Testis (tissue), 2 donors: ENCODE measurements at regions not wholly inside any gene's neighbourhood (a gene's known extent, or its start where the extent isn't known, plus 50 kb on each side); places are given as distances from the start of the nearest gene placed in this dataset.
"Not testable (repeated sequence)": the region's sequence is repeated elsewhere in the genome, so short reads cannot be mapped to it uniquely, and the experiment has no call there.

ENCODE experiments used
- DNase-seq: peaks from one replicate; pipeline ENCODE4 v3.0.0-alpha.2; 2019
- H3K27ac ChIP-seq, 2 donors: fragments of 200-600 bp; sonication (generic); one replicate each; pipeline ENCODE4 v1.5.1; 2019
- H3K27me3 ChIP-seq: fragments of 200-600 bp; sonication (generic); one replicate; pipeline ENCODE4 v1.5.1; 2019
- H3K36me3 ChIP-seq: fragments of 200-600 bp; sonication (generic); one replicate; pipeline ENCODE4 v1.5.1; 2017; ENCODE audit warnings: low read depth; ENCODE audit errors: missing control alignments
- H3K4me1 ChIP-seq: fragments of 200-600 bp; sonication (generic); one replicate; pipeline ENCODE4 v1.5.1; 2019
- H3K4me3 ChIP-seq, 2 donors: fragments of 200-600 bp; sonication (generic); one replicate each; pipeline ENCODE4 v1.5.1; 2017 to 2019
- H3K9me3 ChIP-seq: fragments of 200-600 bp; sonication (generic); one replicate; pipeline ENCODE4 v1.5.1; 2017
- POLR2A ChIP-seq: fragments of 450-650 bp; IDR thresholded peaks from one replicate; pipeline ENCODE4 v1.6.1; 2017; ENCODE audit warnings: antibody characterized with exemption, mild to moderate bottlenecking, moderate library complexity
- WGBS, 2 donors: methylation state at CpG; one replicate each; pipeline ENCODE4 v1.1.5; 2018; 5-methylcytosine and 5-hydroxymethylcytosine counted together
- intact Hi-C: fragments of 100-400 bp; cut with DNase I; formaldehyde crosslinking; loops from one replicate; pipeline ENCODE4 v1.15.1; 2023; ENCODE audit warnings: low total_unique reads
- TF ChIP-seq, protein P1 (sequence below), 3 experiments: fragments of 450-650 bp in 2 of 3; fragments of 200-600 bp in 1 of 3; sonication (generic) in 1 of 3; IDR thresholded peaks; one replicate each; pipeline ENCODE4 v1.5.1; 2016 to 2019; ENCODE audit warnings: antibody characterized with exemption in 3 of 3, mild to moderate bottlenecking in 2 of 3, moderate library complexity in 1 of 3

DNA sequence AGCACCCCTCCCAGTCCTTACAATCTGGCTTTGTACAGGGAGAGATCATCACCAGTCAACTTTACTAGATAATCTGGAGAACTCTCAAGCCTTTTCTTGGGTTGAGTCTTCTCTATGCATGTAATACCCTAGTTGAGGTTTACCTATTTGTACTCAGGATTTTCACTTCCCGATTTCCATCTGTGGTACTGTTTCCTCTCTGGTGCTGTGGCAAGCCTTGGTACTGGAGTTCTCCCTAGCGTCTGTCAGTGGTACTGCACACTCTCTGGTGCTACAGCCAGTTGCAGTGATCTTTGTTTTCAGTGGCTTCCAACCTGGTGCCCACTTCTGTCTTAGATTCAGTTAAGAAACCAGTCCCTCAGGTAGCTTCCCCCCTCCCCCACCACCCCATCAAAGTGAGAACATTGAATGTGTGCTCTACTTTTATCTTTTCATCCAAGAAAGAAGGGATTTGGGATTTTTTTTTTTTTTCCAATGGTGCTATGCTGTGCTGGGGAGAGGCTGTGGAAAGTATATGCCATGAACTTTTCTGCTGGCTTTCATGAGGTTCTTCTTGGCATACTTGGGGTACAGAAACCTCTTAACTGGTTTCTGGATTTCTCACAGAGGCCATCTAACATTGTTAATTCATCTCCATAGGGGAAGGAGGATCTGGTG lies 69.4 kb upstream of the EVL start:
- Histone ChIP-seq H3K4me3 (no peak overlapping the region), H3K9me3 (no peaks in the 10 kb centered on the region), H3K4me1 (no peaks in the 10 kb centered on the region), H3K27me3 (no peaks in the 10 kb centered on the region), H3K36me3 (no peaks in the 10 kb centered on the region), H3K27ac (no peak overlapping the region)
- TF ChIP-seq, protein P1, sequence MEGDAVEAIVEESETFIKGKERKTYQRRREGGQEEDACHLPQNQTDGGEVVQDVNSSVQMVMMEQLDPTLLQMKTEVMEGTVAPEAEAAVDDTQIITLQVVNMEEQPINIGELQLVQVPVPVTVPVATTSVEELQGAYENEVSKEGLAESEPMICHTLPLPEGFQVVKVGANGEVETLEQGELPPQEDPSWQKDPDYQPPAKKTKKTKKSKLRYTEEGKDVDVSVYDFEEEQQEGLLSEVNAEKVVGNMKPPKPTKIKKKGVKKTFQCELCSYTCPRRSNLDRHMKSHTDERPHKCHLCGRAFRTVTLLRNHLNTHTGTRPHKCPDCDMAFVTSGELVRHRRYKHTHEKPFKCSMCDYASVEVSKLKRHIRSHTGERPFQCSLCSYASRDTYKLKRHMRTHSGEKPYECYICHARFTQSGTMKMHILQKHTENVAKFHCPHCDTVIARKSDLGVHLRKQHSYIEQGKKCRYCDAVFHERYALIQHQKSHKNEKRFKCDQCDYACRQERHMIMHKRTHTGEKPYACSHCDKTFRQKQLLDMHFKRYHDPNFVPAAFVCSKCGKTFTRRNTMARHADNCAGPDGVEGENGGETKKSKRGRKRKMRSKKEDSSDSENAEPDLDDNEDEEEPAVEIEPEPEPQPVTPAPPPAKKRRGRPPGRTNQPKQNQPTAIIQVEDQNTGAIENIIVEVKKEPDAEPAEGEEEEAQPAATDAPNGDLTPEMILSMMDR (IDR thresholded peaks at IDR 0.05): peak; percentile 9 to 64 (median 54)
- no peak for TF ChIP-seq POLR2A
- WGBS, 2 donors: 42 to 53% methylated on average over 2 of the region's 2 CpGs
- DNase-seq: peak; percentile 68
- intact Hi-C loops: no loop called here

DNA sequence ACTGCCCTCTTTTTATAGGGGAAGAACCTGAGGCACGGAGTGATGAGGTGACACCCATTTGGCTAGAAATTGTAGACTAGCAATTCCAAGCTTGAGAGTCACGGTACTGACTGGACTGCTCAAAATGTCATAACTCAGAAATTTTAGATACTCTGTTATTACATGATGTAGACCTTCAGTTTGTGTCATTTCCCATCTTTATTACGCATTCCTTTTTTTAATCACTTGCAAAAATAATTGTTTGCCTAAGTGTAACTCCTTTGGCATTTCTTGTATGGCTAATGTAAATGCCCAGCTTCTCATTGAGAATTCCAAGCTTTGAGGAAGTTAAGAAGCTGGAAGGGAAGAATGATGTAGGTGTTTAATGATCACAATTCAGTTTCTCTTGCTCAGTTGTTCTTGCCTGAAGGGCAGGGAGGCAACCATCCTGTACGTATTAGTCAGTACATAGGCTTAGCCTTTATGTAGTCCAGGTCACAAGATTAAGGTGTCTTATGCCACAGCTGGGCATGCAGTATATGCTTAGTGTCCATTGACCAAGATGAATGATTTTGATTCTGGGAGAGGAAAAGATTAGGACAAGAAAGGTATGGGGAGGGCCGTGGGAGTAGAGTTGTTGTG lies 68.2 kb upstream of the EVL start:
- WGBS, 2 donors: 92 to 94% methylated on average over 5 of the region's 5 CpGs
- intact Hi-C loops: no loop called here

GRCh38 chr14:100000398-100000797 lies 64.8 kb upstream of the EVL start:
- H3K4me3 ChIP-seq, H3K9me3 ChIP-seq, intact Hi-C loops, DNase-seq, H3K36me3 ChIP-seq, H3K27ac ChIP-seq, H3K27me3 ChIP-seq, H3K4me1 ChIP-seq: not testable (repeated sequence)
- WGBS, 2 donors: 96 to 99% methylated on average over 15 of the region's 15 CpGs

More for the DNA sequence above, 68.2 kb upstream of the EVL start:
- TF ChIP-seq POLR2A: no peak
- TF ChIP-seq, protein P1 (IDR thresholded peaks at IDR 0.05): no peak
- H3K4me1 ChIP-seq: no peaks in the 10 kb centered on the region
- no peaks in the 10 kb centered on the region for H3K36me3 ChIP-seq
- no peak overlapping the region for H3K27ac ChIP-seq
- no peaks in the 10 kb centered on the region for H3K27me3 ChIP-seq
- DNase-seq: no peak
- no peak overlapping the region for H3K4me3 ChIP-seq
- no peaks in the 10 kb centered on the region for H3K9me3 ChIP-seq

GRCh38 chr14:100004392-100004791 lies 60.8 kb upstream of the EVL start:
- no peaks in the 10 kb centered on the region for H3K27me3 ChIP-seq
- H3K4me1 ChIP-seq: no peaks in the 10 kb centered on the region
- no peak overlapping the region for H3K27ac ChIP-seq
- DNase-seq: no peak
- no peaks in the 10 kb centered on the region for H3K9me3 ChIP-seq
- intact Hi-C loops: no loop called here
- H3K36me3 ChIP-seq: no peaks in the 10 kb centered on the region
- WGBS, 2 donors: 94 to 100% methylated on average over 1 of the region's 1 CpG
- no peak overlapping the region for H3K4me3 ChIP-seq
- TF ChIP-seq, protein P1 (IDR thresholded peaks at IDR 0.05): no peak
- TF ChIP-seq POLR2A: no peak

- WGBS, 2 donors: 75 to 82% methylated on average over 1 of the region's 1 CpG
- Histone ChIP-seq H3K9me3 (no peaks in the 10 kb centered on the region), H3K27me3 (no peaks in the 10 kb centered on the region), H3K4me1 (no peaks in the 10 kb centered on the region), H3K4me3 (no peak overlapping the region), H3K27ac (no peak overlapping the region), H3K36me3 (no peaks in the 10 kb centered on the region)
- TF ChIP-seq POLR2A: no peak
- intact Hi-C loops: no loop called here
- no peak for DNase-seq
These were observed 58.0 kb upstream of the EVL start for GRCh38 chr14:100007254-100007653.

DNA sequence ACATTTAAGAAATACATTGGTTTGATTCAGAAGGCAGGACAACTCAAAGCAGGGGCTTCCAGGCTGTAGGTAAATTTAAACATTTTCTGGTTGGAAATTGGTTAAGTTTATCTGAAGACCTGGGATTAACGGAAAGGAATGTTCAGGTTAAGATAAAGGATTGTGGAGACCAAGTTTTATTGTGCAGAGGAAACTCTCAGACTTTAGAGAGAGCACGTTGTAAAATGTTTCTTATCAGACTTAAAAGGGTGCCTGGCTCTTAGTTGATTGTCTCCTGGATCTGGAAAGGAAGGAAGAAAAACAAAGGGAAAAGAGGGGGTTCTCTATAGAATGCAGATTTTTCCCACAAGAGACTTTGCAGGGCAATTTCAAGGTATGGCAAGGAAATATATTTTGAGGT lies 55.4 kb upstream of the EVL start:
- H3K36me3 ChIP-seq, intact Hi-C loops, H3K4me1 ChIP-seq, H3K27me3 ChIP-seq, H3K9me3 ChIP-seq, H3K27ac ChIP-seq, DNase-seq, H3K4me3 ChIP-seq: not testable (repeated sequence)
- 10 to 41% methylated on average over 2 of the region's 2 CpGs for WGBS, 2 donors
